ENCODE measurements at regions not wholly inside any gene's neighbourhood (a gene's known extent, or its start where the extent isn't known, plus 50 kb on each side); places are given as distances from the start of the nearest gene placed in this dataset.

DNA sequence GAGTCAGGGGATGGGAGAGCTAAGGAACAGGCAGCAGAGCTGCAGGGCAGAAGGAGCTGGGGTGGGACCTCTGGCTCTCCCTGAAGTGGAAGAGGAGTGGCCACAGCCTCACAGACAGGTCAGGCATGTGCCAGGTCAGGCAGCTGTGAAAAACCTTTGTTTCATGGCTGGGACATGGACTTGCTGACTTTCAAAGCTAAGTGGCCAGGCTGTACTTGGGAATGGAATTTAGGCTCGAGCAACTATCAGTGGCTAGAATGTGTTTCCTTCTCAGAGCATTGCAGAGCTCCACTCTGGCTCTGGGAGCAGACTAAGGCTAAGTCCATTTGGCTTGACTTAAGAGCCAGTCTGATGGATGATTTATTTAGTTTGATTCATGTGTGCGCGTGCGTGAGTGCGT, 385.1 kb downstream of the LMX1A start:
- TF ChIP-seq, protein P1, sequence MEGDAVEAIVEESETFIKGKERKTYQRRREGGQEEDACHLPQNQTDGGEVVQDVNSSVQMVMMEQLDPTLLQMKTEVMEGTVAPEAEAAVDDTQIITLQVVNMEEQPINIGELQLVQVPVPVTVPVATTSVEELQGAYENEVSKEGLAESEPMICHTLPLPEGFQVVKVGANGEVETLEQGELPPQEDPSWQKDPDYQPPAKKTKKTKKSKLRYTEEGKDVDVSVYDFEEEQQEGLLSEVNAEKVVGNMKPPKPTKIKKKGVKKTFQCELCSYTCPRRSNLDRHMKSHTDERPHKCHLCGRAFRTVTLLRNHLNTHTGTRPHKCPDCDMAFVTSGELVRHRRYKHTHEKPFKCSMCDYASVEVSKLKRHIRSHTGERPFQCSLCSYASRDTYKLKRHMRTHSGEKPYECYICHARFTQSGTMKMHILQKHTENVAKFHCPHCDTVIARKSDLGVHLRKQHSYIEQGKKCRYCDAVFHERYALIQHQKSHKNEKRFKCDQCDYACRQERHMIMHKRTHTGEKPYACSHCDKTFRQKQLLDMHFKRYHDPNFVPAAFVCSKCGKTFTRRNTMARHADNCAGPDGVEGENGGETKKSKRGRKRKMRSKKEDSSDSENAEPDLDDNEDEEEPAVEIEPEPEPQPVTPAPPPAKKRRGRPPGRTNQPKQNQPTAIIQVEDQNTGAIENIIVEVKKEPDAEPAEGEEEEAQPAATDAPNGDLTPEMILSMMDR (IDR thresholded peaks at IDR 0.05): no peak
- no peak for TF ChIP-seq POLR2A (IDR thresholded peaks at IDR 0.05)

Data from heart left ventricle (tissue), 13 donors.